ENCODE measurements at regions not wholly inside any gene's neighbourhood (a gene's known extent, or its start where the extent isn't known, plus 50 kb on each side); places are given as distances from the start of the nearest gene placed in this dataset.
"Not testable (repeated sequence)": the region's sequence is repeated elsewhere in the genome, so short reads cannot be mapped to it uniquely, and the experiment has no call there.

- DNase-seq (ENCODE audit: low read depth, low spot score): no peak
These were observed 157.1 kb upstream of the DLX2 start for GRCh38 chr2:172259827-172260226.

DNA sequence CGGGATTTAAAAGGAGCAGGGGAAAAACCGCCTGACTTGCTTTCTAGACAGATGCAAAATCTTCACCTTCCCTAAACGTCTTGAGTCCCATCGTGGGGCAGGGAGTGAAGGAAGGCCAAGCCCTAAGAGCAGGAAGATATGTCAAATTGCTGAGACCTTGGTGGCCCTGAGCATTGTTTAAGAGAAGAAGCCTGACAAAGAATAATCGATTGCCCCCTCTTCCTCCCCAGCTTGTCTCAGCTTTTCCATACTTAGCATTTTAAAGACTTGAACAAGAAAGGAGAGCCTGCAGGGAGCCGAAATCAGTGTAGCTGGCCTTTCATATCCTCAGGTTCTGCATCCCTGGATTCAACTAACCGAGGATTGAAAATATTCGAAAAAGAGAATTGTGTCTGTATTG is 157.6 kb upstream of the DLX2 start:
- no peak for DNase-seq (ENCODE audit: low read depth, low spot score)

DNA sequence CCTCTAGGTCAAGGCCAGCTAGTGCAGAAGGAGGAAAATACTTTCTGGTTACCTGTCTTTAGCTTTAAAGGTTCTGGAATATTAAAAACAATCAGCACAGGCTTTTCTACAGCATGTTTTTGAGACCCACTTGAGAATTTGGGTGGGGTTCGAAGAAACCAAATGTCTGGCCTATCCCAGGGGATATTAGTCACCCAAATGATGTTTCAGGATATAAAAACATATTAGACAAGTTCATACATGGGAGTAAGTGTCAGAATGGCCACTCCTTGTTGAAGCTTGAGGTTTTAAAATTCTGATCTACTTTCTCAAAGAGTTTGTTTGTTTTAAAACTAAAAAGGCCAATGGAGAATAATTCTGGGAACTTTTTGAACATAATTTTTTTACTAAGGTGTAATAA is 158.6 kb upstream of the DLX2 start:
- DNase-seq (ENCODE audit: low read depth, low spot score): no peak

- DNase-seq (ENCODE audit: low read depth, low spot score): no peak
These were observed 159.8 kb upstream of the DLX2 start for GRCh38 chr2:172262486-172262885.

DNA sequence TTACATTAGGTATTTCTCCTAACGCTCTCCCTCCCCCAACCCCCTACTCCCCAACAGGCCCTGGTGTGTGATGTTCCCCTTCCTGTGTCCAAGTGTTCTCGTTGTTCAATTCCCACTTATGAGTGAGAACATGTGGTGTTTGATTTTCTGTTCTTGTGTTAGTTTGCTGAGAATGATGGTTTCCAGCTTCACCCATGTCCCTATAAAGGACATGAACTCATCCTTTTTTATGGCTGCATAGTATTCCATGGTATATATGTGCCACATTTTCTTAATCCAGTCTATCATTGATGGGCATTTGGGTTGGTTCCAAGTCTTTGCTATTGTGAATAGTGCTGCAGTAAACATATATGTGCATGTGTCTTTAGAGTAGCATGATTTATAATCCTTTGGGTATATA is 162.1 kb upstream of the DLX2 start:
- not testable (repeated sequence) for DNase-seq (ENCODE audit: low read depth, low spot score)

GRCh38 chr2:172269507-172270244 is 157.7 kb upstream of the ITGA6 start:
- DNase-seq (ENCODE audit: low read depth, low spot score): not testable (repeated sequence)

DNA sequence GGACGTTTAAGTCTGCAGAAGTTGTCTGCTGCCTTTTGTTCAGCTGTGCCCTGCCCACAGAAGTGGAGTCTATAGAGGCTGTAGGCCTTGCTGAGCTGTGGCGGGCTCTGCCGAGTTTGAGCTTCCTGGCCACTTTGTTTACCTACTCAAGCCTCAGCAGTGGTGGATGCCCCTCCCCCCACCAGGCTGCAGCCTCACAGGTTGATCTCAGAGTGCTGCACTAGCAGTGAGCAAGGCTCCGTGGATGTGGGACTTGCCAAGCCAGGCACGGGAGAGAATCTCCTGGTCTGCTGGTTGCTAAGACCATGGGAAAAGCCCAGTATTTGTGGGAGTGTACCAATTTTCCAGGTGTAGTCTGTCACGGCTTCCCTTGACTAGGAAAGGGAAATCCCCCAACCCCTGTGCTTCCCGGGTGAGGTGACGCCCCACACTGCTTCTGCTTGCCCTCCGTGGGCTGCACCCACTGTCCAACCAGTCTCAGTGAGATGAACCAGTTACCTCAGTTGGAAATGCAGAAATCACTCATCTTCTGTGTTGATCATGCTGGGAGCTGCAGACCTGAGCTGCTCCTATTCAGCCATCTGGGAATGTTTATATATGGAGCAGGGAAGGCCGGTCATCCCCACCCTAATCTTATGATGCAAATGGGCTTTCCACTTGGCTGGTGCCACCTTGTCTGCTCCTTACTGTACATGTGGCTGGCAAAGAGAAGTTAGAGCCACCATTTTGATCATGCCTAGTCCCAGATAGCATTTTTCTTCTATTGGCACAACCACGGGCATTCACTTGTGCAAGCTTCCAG is 156.9 kb upstream of the ITGA6 start:
- DNase-seq (ENCODE audit: low read depth, low spot score): no peak

GRCh38 chr2:172273910-172274571 is 153.3 kb upstream of the ITGA6 start:
- DNase-seq (ENCODE audit: low read depth, low spot score): no peak

DNA sequence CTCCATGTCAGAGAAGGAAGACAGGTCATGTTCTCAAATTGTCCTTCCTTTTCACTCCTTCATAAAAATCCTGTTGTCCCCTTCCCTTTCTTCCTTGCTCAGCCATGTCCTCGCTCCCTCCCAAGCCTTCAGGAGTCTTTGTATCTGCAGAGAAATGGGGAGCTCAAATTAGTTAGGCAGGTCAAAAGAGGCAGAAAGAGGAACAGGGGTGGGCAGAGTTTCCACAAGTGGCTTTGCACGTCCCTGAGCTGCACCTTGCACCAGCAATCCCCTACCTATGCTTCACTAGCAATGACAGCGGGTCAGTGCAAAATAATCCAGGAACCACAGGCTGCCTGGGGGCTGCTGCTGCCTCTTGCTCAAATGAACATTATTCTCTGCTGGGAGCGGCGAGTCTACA is 152.1 kb upstream of the ITGA6 start:
- DNase-seq (ENCODE audit: low read depth, low spot score): no peak

- no peak for DNase-seq (ENCODE audit: low read depth, low spot score)
These were observed 150.4 kb upstream of the ITGA6 start for GRCh38 chr2:172276961-172277360.

GRCh38 chr2:172278667-172279066 is 148.7 kb upstream of the ITGA6 start:
- DNase-seq (ENCODE audit: low read depth, low spot score): no peak

- DNase-seq (ENCODE audit: low read depth, low spot score): no peak
These were observed 148.2 kb upstream of the ITGA6 start for GRCh38 chr2:172279214-172279613.

DNA sequence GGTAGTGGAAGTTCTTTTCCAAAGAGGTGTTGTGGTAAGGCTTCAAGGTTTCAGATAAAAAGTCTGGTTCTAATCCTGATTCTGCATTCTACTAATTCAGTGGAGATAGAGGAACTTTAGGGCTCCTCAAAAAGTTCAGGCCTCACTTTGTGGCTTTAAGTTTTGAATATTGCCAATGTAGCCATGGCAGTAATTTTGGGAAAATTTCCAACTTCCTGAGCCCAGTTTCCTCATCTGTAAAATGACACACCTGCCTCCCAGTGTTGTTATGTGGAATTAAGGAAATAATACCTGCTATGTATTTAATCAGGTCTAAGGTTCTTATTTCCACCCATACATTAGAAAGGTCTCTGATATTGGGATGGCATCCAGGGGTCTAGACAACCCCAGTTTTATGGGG is 147.6 kb upstream of the ITGA6 start:
- no peak for DNase-seq (ENCODE audit: low read depth, low spot score)

DNA sequence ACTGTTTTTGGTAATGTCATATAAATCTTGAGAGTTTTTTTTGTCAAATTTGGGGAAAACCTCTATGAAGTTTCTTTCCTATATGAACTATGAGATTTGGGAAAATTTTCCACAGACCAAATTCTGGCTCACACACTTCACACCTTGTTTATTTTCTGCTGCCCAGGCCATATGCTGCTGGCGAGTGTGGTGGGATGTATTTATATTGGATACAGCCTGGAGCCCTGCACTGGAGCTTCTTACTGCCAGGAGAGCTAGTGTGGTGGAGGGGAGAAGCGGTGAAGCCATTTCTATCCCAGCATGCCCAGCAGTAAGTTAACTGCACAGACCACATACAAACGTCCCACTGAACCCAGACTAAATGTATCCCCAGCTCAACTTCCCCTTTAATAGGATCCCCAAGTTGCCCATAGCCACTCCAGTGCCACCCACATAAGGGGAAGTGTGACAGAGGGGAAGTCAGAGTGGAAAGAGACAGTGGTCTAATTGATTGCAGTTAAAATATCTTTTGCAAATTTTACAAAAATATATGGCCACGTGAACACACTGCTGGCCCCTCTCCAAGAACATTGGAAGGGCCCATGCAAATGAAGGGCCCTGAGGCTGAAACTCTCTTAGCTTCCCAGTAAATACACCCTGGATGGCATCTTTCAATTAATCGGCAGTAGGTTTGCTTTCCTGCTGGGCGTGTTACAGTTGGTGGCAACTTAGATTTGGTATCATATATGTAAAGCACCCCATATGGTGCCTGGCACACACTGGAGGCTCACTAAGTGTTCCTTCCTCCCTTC is 146.6 kb upstream of the ITGA6 start:
- no peak for DNase-seq (ENCODE audit: low read depth, low spot score)

DNA sequence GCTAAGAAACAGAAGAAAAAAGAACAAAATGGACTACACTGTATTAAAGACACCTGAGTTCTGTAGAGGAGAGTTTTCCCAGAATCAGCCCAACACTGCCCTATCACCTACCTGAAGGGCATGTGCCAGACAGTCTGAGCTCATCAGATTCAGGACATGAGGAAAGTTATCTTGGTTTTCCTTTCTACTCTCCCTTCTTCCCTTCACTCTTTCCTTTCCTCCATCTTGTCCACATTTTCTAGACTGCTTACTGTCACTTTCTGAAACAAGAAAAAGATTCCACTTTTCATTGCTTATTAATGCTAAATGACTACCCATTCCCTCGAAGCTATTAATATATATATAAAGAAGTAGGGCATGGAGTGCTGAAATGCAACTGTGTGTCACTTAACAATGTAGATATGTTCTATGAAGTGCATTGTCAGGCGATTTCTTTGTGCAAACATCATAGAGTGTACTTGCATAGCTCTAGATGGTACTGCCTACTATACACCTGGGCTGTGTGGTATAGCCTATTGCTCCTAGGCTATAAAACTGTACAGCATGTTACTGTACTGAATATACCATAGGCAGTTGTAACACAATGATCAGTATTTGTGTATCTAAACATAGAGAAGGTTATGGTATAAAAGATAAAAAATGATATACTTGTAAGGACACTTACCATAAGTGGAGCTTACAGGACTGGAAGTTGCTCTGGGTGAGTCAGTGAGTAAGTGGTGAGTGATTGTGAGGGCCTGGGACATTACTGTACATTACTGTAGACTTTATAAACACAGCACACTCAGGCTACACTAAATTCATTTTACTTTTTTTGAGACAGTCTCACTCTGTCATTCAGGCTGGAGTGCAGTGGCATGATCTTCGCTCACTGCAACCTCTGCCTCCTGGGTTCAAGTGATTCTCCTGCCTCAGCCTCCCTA is 145.5 kb upstream of the ITGA6 start:
- no peak for DNase-seq (ENCODE audit: low read depth, low spot score)

GRCh38 chr2:172282944-172283343 is 144.4 kb upstream of the ITGA6 start:
- DNase-seq (ENCODE audit: low read depth, low spot score): no peak

DNA sequence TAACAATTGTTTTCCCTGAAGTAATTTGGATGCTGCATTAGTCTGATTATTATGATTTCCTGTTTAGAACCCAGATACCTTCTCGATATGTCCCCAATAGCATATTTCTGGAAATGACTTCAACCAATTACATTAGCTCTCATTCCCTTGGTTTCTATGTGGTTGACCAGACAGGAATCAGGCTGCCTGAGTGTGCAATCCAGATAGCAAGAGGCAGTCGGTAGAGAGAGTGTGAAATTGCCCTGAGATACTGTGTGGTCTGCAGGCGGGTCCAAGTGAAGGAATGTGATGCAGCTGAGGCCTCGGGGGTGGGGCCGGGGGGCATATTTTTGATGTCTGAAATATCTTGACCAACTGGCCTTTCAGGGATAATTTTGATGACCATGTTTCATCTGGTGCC is 143.9 kb upstream of the ITGA6 start:
- no peak for DNase-seq (ENCODE audit: low read depth, low spot score)

DNA sequence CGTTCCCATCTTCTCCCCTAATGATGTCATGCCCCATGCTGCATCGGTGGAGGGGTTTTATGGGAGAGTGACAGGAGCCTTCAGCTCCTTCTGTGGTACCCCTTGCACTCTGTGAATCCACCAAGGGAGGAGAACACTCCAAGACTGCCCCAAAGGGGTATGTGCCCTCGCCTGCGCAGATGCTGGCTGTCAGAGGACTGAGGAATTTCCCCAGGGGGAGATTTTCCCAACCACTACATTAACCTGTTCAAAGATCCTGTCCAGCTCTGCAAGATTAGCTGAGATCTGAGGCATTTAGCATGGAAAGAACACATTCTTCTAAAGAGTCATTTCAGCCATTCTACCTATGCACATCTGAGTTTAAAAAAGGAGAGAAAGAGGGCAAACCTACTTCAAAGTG is 143.2 kb upstream of the ITGA6 start:
- no peak for DNase-seq (ENCODE audit: low read depth, low spot score)

DNA sequence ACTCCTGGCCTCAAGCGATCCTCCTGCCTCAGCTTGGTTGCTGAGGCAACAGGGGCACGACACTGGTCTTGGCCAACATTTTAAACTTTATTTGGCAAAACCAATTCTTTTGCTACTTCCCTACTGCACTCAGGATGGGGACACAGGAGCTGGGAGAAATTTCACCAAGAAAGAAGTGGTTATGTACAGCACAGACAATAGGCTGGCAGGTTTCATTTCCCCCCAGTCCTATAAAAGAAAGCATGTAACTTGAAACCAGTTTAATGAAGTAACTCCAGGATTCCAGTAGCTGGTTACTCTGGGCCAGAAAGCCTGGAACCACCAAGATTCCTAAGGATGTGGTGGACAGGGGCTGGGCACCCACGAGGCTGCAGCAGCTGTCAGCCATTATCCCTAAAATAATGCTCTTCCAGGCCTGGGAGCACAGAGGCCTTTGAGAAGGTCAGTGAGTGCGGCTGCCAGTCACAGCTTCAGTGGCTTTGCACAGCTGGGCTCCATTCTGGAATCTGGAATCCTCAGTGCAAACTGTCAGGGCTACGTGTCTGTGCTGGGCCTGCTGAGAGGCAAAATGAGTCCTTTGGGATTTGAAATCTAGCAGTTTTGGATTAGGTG is 142.3 kb upstream of the ITGA6 start:
- no peak for DNase-seq (ENCODE audit: low read depth, low spot score)

DNA sequence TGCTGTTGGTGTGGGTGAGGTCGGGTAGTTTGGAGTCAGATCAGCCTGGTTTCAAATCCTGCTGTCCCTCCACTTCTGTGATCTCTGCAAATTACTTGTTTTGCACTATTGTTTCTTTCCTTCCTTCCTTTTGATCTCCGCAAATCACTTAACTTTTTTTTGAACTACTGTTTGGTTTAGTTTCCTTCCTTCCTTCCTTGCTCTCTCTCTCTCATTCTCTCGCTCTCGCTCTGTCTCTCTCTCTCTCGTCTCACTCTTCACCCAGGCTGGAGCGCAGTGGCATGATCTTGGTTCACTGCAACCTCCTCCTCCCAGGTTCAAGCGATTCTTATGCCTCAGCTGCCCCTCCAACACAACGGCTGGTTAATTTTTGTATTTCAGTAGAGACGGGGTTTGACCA is 141.6 kb upstream of the ITGA6 start:
- DNase-seq (ENCODE audit: low read depth, low spot score): no peak

Data from activated CD4-positive, CD25-positive, alpha-beta regulatory T cell treated with anti-CD3 and anti-CD28 coated beads, Interleukin-2, amount 50 U/mL, for 16 hours (primary cell).